G401 (cell line): ENCODE measurements at regions not wholly inside any gene's neighbourhood (a gene's known extent, or its start where the extent isn't known, plus 50 kb on each side); places are given as distances from the start of the nearest gene placed in this dataset.
A peak's percentile ranks its signal among the peaks of the same experiment; 100 is the strongest.
"Not testable (repeated sequence)": the region's sequence is repeated elsewhere in the genome, so short reads cannot be mapped to it uniquely, and the experiment has no call there.

Source experiments
- DNase-seq: peaks from one replicate; pipeline ENCODE4 v3.0.0-alpha.2; 2015; ENCODE audit warnings: low spot score
- in situ Hi-C: cut with HindIII; loops from 2 replicates; pipeline ENCODE4 v1.10.0; 2016; ENCODE audit warnings: low sequenced_read_pairs, mixed read lengths

GRCh38 chr3:159246385-159246784 is 444.5 kb downstream of the MFSD1 start:
- in situ Hi-C loops = no loop called here

GRCh38 chr3:159249472-159250174 is 447.8 kb downstream of the MFSD1 start:
- DNase-seq = no peak
- in situ Hi-C loops = no loop called here

More at GRCh38 chr3:159246385-159246784, 444.5 kb downstream of the MFSD1 start:
- DNase-seq = no peak

- DNase-seq = no peak
- in situ Hi-C loops = no loop called here
Observed at GRCh38 chr3:159250961-159251360, 449.1 kb downstream of the MFSD1 start.

- in situ Hi-C loops = no loop called here
Observed at GRCh38 chr3:159252274-159252673, 450.4 kb downstream of the MFSD1 start.

GRCh38 chr3:159252772-159253384 is 451.0 kb downstream of the MFSD1 start:
- in situ Hi-C loops = no loop called here
- no peak for DNase-seq

More at GRCh38 chr3:159252274-159252673, 450.4 kb downstream of the MFSD1 start:
- DNase-seq = no peak

- in situ Hi-C loops = no loop called here
- DNase-seq = no peak
Observed at GRCh38 chr3:159253860-159254259, 452.0 kb downstream of the MFSD1 start.

GRCh38 chr3:159257954-159258353 is 456.1 kb downstream of the MFSD1 start:
- DNase-seq = no peak
- in situ Hi-C loops = no loop called here

GRCh38 chr3:159258934-159259333 is 457.1 kb downstream of the MFSD1 start:
- in situ Hi-C loops = no loop called here

GRCh38 chr3:159260049-159260662 is 458.3 kb downstream of the MFSD1 start:
- peak; percentile 72 for DNase-seq
- in situ Hi-C loops = no loop called here

More at GRCh38 chr3:159258934-159259333, 457.1 kb downstream of the MFSD1 start:
- DNase-seq = no peak

GRCh38 chr3:159261333-159261732 is 459.5 kb downstream of the MFSD1 start:
- DNase-seq, in situ Hi-C loops: not testable (repeated sequence)

- in situ Hi-C loops = no loop called here
Observed at GRCh38 chr3:159263750-159264553, 462.1 kb downstream of the MFSD1 start.

GRCh38 chr3:159265705-159266104 is 463.9 kb downstream of the MFSD1 start:
- no peak for DNase-seq
- in situ Hi-C loops = no loop called here

More at GRCh38 chr3:159263750-159264553, 462.1 kb downstream of the MFSD1 start:
- peak; percentile 61 for DNase-seq

- in situ Hi-C loops = no loop called here
- DNase-seq = peak; percentile 23
Observed at GRCh38 chr3:159266779-159267178, 464.9 kb downstream of the MFSD1 start.

GRCh38 chr3:159271799-159272512 is 470.1 kb downstream of the MFSD1 start:
- in situ Hi-C loops = no loop called here
- DNase-seq = no peak

- DNase-seq = no peak
- in situ Hi-C loops = no loop called here
Observed at GRCh38 chr3:159273070-159273469, 471.2 kb downstream of the MFSD1 start.

GRCh38 chr3:159273608-159274007 is 471.8 kb downstream of the MFSD1 start:
- no peak for DNase-seq
- in situ Hi-C loops = no loop called here

GRCh38 chr3:159275741-159276140 is 473.9 kb downstream of the MFSD1 start:
- no peak for DNase-seq
- in situ Hi-C loops = no loop called here

GRCh38 chr3:159277814-159278213 is 476.0 kb downstream of the MFSD1 start:
- DNase-seq = no peak
- in situ Hi-C loops = no loop called here
